Neutrophil (primary cell): ENCODE measurements at regions not wholly inside any gene's neighbourhood (a gene's known extent, or its start where the extent isn't known, plus 50 kb on each side); places are given as distances from the start of the nearest gene placed in this dataset.

ENCODE experiments used
- H3K27ac ChIP-seq: fragments of 200-600 bp; sonication (generic); 2 replicates; pipeline ENCODE4 v1.5.1; 2016; ENCODE audit warnings: mild to moderate bottlenecking, moderate library complexity
- H3K27me3 ChIP-seq: fragments of 200-600 bp; sonication (generic); 2 replicates; pipeline ENCODE4 v1.6.0; 2016; ENCODE audit warnings: mild to moderate bottlenecking
- H3K36me3 ChIP-seq: fragments of 200-600 bp; sonication (generic); 2 replicates; pipeline ENCODE4 v1.5.1; 2017
- H3K4me1 ChIP-seq, 2 experiments: fragments of 200-600 bp in 1 of 2; sonication (generic) in 1 of 2; 1 replicate in 1 of 2; 2 replicates in 1 of 2; pipeline versions ENCODE4 v1.5.1 to v1.6.1; 2013 to 2016; ENCODE audit warnings: low read depth in 1 of 2, low read length in 1 of 2, mild to moderate bottlenecking in 1 of 2, moderate library complexity in 1 of 2; ENCODE audit not compliant: control insufficient read depth in 1 of 2, insufficient read depth in 1 of 2
- H3K4me3 ChIP-seq, 2 experiments: fragments of 200-600 bp in 1 of 2; sonication (generic) in 1 of 2; 1 replicate in 1 of 2; 2 replicates in 1 of 2; pipeline ENCODE4 v1.5.1; 2013 to 2016; ENCODE audit warnings: low read depth in 1 of 2, low read length in 1 of 2, mild to moderate bottlenecking in 1 of 2, moderate library complexity in 1 of 2
- H3K9me3 ChIP-seq: fragments of 200-600 bp; sonication (generic); 2 replicates; pipeline ENCODE4 v1.5.1; 2016
- CTCF ChIP-seq: fragments of 200-600 bp; sonication (generic); IDR thresholded peaks from 2 replicates; pipeline ENCODE4 v1.5.1; 2016; ENCODE audit warnings: antibody characterized with exemption

GRCh38 chr2:181334158-181334826, 122.9 kb upstream of the ITGA4 start:
- H3K27me3 ChIP-seq: no peaks in the 10 kb centered on the region
- no peak overlapping the region for H3K27ac ChIP-seq
- TF ChIP-seq CTCF: no peak
- H3K4me1 ChIP-seq: no peaks in the 10 kb centered on the region
- no peak overlapping the region for H3K4me3 ChIP-seq
- H3K36me3 ChIP-seq: no peaks in the 10 kb centered on the region
- no peaks in the 10 kb centered on the region for H3K9me3 ChIP-seq

GRCh38 chr2:181340891-181341290, 116.3 kb upstream of the ITGA4 start:
- H3K36me3 ChIP-seq: no peaks in the 10 kb centered on the region
- no peaks in the 10 kb centered on the region for H3K4me1 ChIP-seq
- no peaks in the 10 kb centered on the region for H3K9me3 ChIP-seq
- TF ChIP-seq CTCF: no peak
- no peak overlapping the region for H3K27ac ChIP-seq
- no peak overlapping the region for H3K4me3 ChIP-seq
- H3K27me3 ChIP-seq: no peaks in the 10 kb centered on the region

GRCh38 chr2:181341855-181342600, 115.2 kb upstream of the ITGA4 start:
- Histone ChIP-seq H3K36me3 (no peaks in the 10 kb centered on the region), H3K27ac (no peak overlapping the region), H3K4me1 (no peaks in the 10 kb centered on the region), H3K27me3 (no peaks in the 10 kb centered on the region), H3K9me3 (no peaks in the 10 kb centered on the region), H3K4me3 (no peak overlapping the region)
- no peak for TF ChIP-seq CTCF

- H3K9me3 ChIP-seq: no peaks in the 10 kb centered on the region
- H3K4me1 ChIP-seq: peaks cover 5 to 16% of the 10 kb centered on the region in 2 experiments
- no peaks in the 10 kb centered on the region for H3K36me3 ChIP-seq
- TF ChIP-seq CTCF: no peak
- H3K27ac ChIP-seq: no peak overlapping the region
- no peaks in the 10 kb centered on the region for H3K27me3 ChIP-seq
- H3K4me3 ChIP-seq: no peak overlapping the region
Measured at GRCh38 chr2:181348107-181348837, 108.9 kb upstream of the ITGA4 start.

- peak overlapping the region; percentile 24 for H3K27ac ChIP-seq
- TF ChIP-seq CTCF: no peak
- no peaks in the 10 kb centered on the region for H3K9me3 ChIP-seq
- no peaks in the 10 kb centered on the region for H3K27me3 ChIP-seq
- peaks cover 5 to 16% of the 10 kb centered on the region in 2 experiments for H3K4me1 ChIP-seq
- no peak overlapping the region for H3K4me3 ChIP-seq
- H3K36me3 ChIP-seq: no peaks in the 10 kb centered on the region
Measured at GRCh38 chr2:181352158-181352557, 105.0 kb upstream of the ITGA4 start.
